ENCODE measurements at regions not wholly inside any gene's neighbourhood (a gene's known extent, or its start where the extent isn't known, plus 50 kb on each side); places are given as distances from the start of the nearest gene placed in this dataset.

DNA sequence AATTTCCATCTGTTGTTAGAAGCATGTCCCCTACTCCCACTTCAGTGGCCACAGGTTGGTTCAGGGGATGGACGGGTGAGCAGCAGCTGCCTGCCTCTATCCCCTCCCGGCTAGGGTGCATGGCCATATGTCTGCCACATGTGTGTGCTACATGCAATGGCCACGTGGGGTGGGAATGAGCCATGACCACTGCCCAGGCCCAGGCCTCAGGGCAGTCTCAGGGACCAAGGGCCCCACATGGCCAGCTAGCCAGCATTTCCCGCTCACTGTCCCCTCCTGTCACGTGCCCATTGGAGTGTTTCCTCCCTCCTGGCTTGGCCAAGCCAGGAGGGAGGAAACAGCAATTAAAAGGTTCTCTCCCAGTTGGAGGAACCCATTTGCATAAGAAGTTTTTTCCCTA lies 117.1 kb downstream of the KCNS3 start:
- TF ChIP-seq POLR2AphosphoS5 (IDR thresholded peaks at IDR 0.05; ENCODE audit: low read depth, low read length) (no peak), POLR2A (IDR thresholded peaks at IDR 0.05; ENCODE audit: low read depth, low read length) (no peak)
